ENCODE measurements at regions not wholly inside any gene's neighbourhood (a gene's known extent, or its start where the extent isn't known, plus 50 kb on each side); places are given as distances from the start of the nearest gene placed in this dataset.

DNA sequence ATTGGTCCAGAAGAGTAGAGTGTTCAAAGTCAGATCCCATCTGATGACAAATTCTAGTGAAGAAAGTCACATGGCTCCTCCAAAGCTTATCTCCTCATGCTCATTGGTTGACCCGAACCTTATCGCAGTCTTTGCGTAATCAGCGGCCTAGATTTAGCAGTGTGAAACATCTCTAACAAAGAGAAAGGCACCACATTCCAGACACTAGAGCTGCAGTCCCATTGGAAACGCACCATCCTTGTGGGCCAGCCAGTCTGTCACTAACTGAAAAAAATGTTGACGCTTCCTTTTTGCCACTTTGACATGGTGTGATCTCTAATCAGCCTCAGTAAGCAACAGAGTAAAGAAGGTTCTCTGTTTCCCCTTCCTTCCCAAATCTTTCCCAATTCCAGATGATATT is 458.0 kb upstream of the WWC1 start:
- Histone ChIP-seq H3K4me3 (no peak overlapping the region), H3K27me3 (replicated peaks in 1 of 7) (no peaks in the 10 kb centered on the region), H3K9me3 (no peaks in the 10 kb centered on the region), H3K36me3 (no peaks in the 10 kb centered on the region), H3K27ac (no peak overlapping the region), H3K4me1 (no peaks in the 10 kb centered on the region)
- TF ChIP-seq POLR2AphosphoS5 (IDR thresholded peaks at IDR 0.05) (no peak), POLR2A (IDR thresholded peaks at IDR 0.05) (no peak)
- no peak for DNase-seq
- 84 to 94% (median 92%) methylated on average over 6 of the region's 6 CpGs for whole genome bisulfite sequencing, 5 donors
- intact Hi-C loops (cut with DNase I; ENCODE audit: low total_unique reads), result no loop called here

GRCh38 chr5:167835146-167835545 is 456.3 kb upstream of the WWC1 start:
- Histone ChIP-seq H3K4me3 (no peak overlapping the region), H3K27ac (no peak overlapping the region), H3K4me1 (no peaks in the 10 kb centered on the region), H3K36me3 (no peaks in the 10 kb centered on the region), H3K9me3 (no peaks in the 10 kb centered on the region), H3K27me3 (replicated peaks in 1 of 7) (no peaks in the 10 kb centered on the region)
- intact Hi-C loops (cut with DNase I; ENCODE audit: low total_unique reads), result no loop called here
- TF ChIP-seq POLR2AphosphoS5 (IDR thresholded peaks at IDR 0.05) (no peak), POLR2A (IDR thresholded peaks at IDR 0.05) (no peak), CTCF (IDR thresholded peaks at IDR 0.05 in 8 of 11, conservative IDR thresholded peaks at IDR 0.05 in 3 of 11) (no peak)
- 54 to 74% (median 70%) methylated on average over 1 of the region's 1 CpG for WGBS, 5 donors
- DNase-seq, result no peak

- Histone ChIP-seq H3K27ac (no peak overlapping the region), H3K4me1 (no peaks in the 10 kb centered on the region), H3K9me3 (no peaks in the 10 kb centered on the region), H3K36me3 (no peaks in the 10 kb centered on the region), H3K4me3 (no peak overlapping the region), H3K27me3 (replicated peaks in 1 of 7) (no peaks in the 10 kb centered on the region)
- no peak for TF ChIP-seq CTCF (IDR thresholded peaks at IDR 0.05 in 8 of 11, conservative IDR thresholded peaks at IDR 0.05 in 3 of 11)
- no peak for TF ChIP-seq POLR2AphosphoS5 (IDR thresholded peaks at IDR 0.05)
- no peak for TF ChIP-seq POLR2A (IDR thresholded peaks at IDR 0.05)
- 87 to 99% (median 94%) methylated on average over 2 of the region's 2 CpGs for WGBS, 5 donors
- intact Hi-C loops (cut with DNase I; ENCODE audit: low total_unique reads), result no loop called here
- no peak for DNase-seq
Measured at GRCh38 chr5:167837127-167837526, 454.3 kb upstream of the WWC1 start.

DNA sequence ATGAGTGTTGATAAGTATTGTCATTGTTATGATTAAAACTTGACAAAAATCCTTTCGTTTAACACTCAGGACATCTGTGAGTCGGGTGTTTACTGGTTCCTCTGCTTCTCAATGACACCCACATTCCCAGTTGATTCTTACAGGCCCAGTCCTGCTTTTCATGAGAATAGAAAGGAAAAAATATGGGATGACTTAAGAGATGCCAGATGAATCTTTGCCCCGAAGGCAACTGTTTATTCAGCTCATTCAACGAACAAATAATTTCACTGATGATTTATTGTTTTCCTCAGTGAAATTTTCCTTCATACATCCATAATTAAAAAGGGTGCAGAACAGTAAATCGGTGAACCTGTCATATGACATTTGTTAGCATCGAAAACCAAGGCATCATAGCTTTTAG is 452.4 kb upstream of the WWC1 start:
- 74 to 79% (median 78%) methylated on average over 6 of the region's 6 CpGs for WGBS, 5 donors

More for the DNA sequence above, 452.4 kb upstream of the WWC1 start:
- intact Hi-C loops (cut with DNase I; ENCODE audit: low total_unique reads), result no loop called here
- H3K27me3 ChIP-seq (replicated peaks in 1 of 7), result no peaks in the 10 kb centered on the region
- no peak overlapping the region for H3K27ac ChIP-seq
- no peaks in the 10 kb centered on the region for H3K4me1 ChIP-seq
- H3K9me3 ChIP-seq, result no peaks in the 10 kb centered on the region
- no peak for DNase-seq
- no peak overlapping the region for H3K4me3 ChIP-seq
- no peaks in the 10 kb centered on the region for H3K36me3 ChIP-seq
- TF ChIP-seq CTCF (IDR thresholded peaks at IDR 0.05 in 8 of 11, conservative IDR thresholded peaks at IDR 0.05 in 3 of 11) (no peak), POLR2AphosphoS5 (IDR thresholded peaks at IDR 0.05) (no peak)
